ENCODE measurements at regions not wholly inside any gene's neighbourhood (a gene's known extent, or its start where the extent isn't known, plus 50 kb on each side); places are given as distances from the start of the nearest gene placed in this dataset.

GRCh38 chr10:61588770-61589211 lies 73.9 kb upstream of the CABCOCO1 start:
- H3K9ac ChIP-seq (ENCODE audit: low read length) = no peak overlapping the region
- CTCF ChIA-PET = interaction anchor here (0.7 kb wide), 1 partner anchor 18 kb away, joined by 3 read pairs; no protein-coding TSS in a partner anchor
- H3K79me2 ChIP-seq (ENCODE audit: insufficient read depth, low read length) = no peaks in the 10 kb centered on the region
- no peak for DNase-seq (ENCODE audit: low read depth, low spot score)
- RAD21 ChIA-PET (ENCODE audit: low non-redundant PET in 1 of 2, low total read pairs in 2 of 2, uncharacterized antibody in 2 of 2, unreplicated experiment in 2 of 2) = no interaction called here
- TF ChIP-seq SP1 (IDR thresholded peaks at IDR 0.05; ENCODE audit: low read depth) (no peak), FOSL1 (IDR thresholded peaks at IDR 0.05; ENCODE audit: low read depth) (no peak), POLR2AphosphoS5 (IDR thresholded peaks at IDR 0.05; ENCODE audit: low read depth, low read length) (no peak), SIN3A (IDR thresholded peaks at IDR 0.05; ENCODE audit: low read depth) (no peak), POLR2A (IDR thresholded peaks at IDR 0.05; ENCODE audit: borderline replicate concordance, extremely low read depth, insufficient read depth, insufficient read length) (no peak), ZFX (IDR thresholded peaks at IDR 0.05) (no peak), RAD21 (IDR thresholded peaks at IDR 0.05; ENCODE audit: low read depth) (no peak), EGR1 (IDR thresholded peaks at IDR 0.05; ENCODE audit: low read depth) (no peak), CBX3 (IDR thresholded peaks at IDR 0.05; ENCODE audit: low read depth) (no peak), ZNF274 (IDR thresholded peaks at IDR 0.05; ENCODE audit: low read depth, low read length) (no peak), TCF7L2 (IDR thresholded peaks at IDR 0.05; ENCODE audit: borderline replicate concordance, extremely low read depth, insufficient read depth, insufficient read length) (no peak), EZH2 (IDR thresholded peaks at IDR 0.05) (no peak), YY1 (IDR thresholded peaks at IDR 0.05; ENCODE audit: extremely low read depth, insufficient replicate concordance, low read depth, low read length) (no peak), REST (IDR thresholded peaks at IDR 0.05; ENCODE audit: low read depth) (no peak)
- TF ChIP-seq, protein P1, sequence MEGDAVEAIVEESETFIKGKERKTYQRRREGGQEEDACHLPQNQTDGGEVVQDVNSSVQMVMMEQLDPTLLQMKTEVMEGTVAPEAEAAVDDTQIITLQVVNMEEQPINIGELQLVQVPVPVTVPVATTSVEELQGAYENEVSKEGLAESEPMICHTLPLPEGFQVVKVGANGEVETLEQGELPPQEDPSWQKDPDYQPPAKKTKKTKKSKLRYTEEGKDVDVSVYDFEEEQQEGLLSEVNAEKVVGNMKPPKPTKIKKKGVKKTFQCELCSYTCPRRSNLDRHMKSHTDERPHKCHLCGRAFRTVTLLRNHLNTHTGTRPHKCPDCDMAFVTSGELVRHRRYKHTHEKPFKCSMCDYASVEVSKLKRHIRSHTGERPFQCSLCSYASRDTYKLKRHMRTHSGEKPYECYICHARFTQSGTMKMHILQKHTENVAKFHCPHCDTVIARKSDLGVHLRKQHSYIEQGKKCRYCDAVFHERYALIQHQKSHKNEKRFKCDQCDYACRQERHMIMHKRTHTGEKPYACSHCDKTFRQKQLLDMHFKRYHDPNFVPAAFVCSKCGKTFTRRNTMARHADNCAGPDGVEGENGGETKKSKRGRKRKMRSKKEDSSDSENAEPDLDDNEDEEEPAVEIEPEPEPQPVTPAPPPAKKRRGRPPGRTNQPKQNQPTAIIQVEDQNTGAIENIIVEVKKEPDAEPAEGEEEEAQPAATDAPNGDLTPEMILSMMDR (IDR thresholded peaks at IDR 0.05 in 2 of 3, conservative IDR thresholded peaks at IDR 0.05 in 1 of 3; ENCODE audit: borderline replicate concordance in 1 of 3, insufficient read depth in 1 of 3, low read depth in 2 of 3, low read length in 2 of 3) = no peak
- TF ChIP-seq, protein P2, sequence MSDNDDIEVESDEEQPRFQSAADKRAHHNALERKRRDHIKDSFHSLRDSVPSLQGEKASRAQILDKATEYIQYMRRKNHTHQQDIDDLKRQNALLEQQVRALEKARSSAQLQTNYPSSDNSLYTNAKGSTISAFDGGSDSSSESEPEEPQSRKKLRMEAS (IDR thresholded peaks at IDR 0.05) = no peak
- no peaks in the 10 kb centered on the region for H3K27me3 ChIP-seq (ENCODE audit: insufficient read depth, low read length)
- H3K9me2 ChIP-seq (ENCODE audit: insufficient read depth) = no peaks in the 10 kb centered on the region
- H3K36me3 ChIP-seq (ENCODE audit: control insufficient read depth in 1 of 2, insufficient read depth in 2 of 2, low read length in 2 of 2) = no peaks in the 10 kb centered on the region
- no peak overlapping the region for H2AFZ ChIP-seq (ENCODE audit: low read depth, low read length, poor library complexity, severe bottlenecking)
- no peaks in the 10 kb centered on the region for H3K9me3 ChIP-seq (ENCODE audit: control insufficient read depth in 1 of 2, insufficient read depth in 1 of 2, low read depth in 1 of 2, low read length in 2 of 2)
- no TSS peak for BruUV-seq (replicated peaks)
- peaks cover 0 to 3% of the 10 kb centered on the region in 2 experiments; a peak in 1 of 4 replicates for H3K4me1 ChIP-seq (ENCODE audit: control insufficient read depth in 1 of 2, insufficient read depth in 2 of 2, low read length in 2 of 2)
- no peak overlapping the region for H3K4me3 ChIP-seq (replicated peaks in 1 of 2; ENCODE audit: low read depth in 1 of 2, low read length in 2 of 2)
- no peaks in the 10 kb centered on the region for H4K20me1 ChIP-seq (ENCODE audit: insufficient read depth)
- POLR2A ChIA-PET = no interaction called here
- ATAC-seq = no peak
- H3K27ac ChIP-seq (ENCODE audit: low read depth, low read length) = no peak overlapping the region
- intact Hi-C loops (cut with micrococcal nuclease) = no loop called here
- no peak overlapping the region for H3K4me2 ChIP-seq (ENCODE audit: low read length)

Data from HCT116 (cell line).